Motor neuron (in vitro differentiated cells): ENCODE measurements at regions not wholly inside any gene's neighbourhood (a gene's known extent, or its start where the extent isn't known, plus 50 kb on each side); places are given as distances from the start of the nearest gene placed in this dataset.
"Not testable (repeated sequence)": the region's sequence is repeated elsewhere in the genome, so short reads cannot be mapped to it uniquely, and the experiment has no call there.

Experiments used
- ATAC-seq, 8 experiments: fragments of 200-7000 bp; cut with Tn5 transposase; replicated peaks in 6 of 8; 2 replicates each; pipeline ENCODE4 v1.8.0; 2021; ENCODE audit warnings: mild to moderate bottlenecking in 8 of 8, moderate library complexity in 8 of 8
- H3K27ac ChIP-seq, 2 donors: fragments of 250-450 bp; sonication (Bioruptor Pico); 2 replicates each; pipeline ENCODE4 v1.9.0; 2021; ENCODE audit warnings: antibody characterized with exemption in 2 of 2, mild to moderate bottlenecking in 2 of 2, moderate library complexity in 1 of 2
- H3K4me1 ChIP-seq, 2 donors: fragments of 250-450 bp; sonication (Bioruptor Pico); replicated peaks in 1 of 2; 2 replicates each; pipeline ENCODE4 v1.6.1; 2021; ENCODE audit warnings: antibody characterized with exemption in 2 of 2, mild to moderate bottlenecking in 2 of 2, moderate library complexity in 1 of 2
- H3K4me3 ChIP-seq, 5 donors: fragments of 250-450 bp; sonication (Bioruptor Pico); 2 replicates each; pipeline ENCODE4 v1.9.0; 2021; ENCODE audit warnings: antibody characterized with exemption in 5 of 5, mild to moderate bottlenecking in 5 of 5, moderate library complexity in 4 of 5
- WGBS, 10 experiments: fragments of 450-650 bp; shearing (Covaris generic); methylation state at CpG; one replicate each; pipeline ENCODE4 v1.0.0; 2022; 5-methylcytosine and 5-hydroxymethylcytosine counted together
- in situ Hi-C, 9 experiments: fragments of 400-800 bp; cut with MboI; loops; one replicate each; pipeline ENCODE4 v1.15.0; 2021; ENCODE audit warnings: low sequenced_read_pairs in 9 of 9, low pct_unique_long_range_greater_than_20kb in 2 of 9; ENCODE audit not compliant: unreplicated experiment in 9 of 9

DNA sequence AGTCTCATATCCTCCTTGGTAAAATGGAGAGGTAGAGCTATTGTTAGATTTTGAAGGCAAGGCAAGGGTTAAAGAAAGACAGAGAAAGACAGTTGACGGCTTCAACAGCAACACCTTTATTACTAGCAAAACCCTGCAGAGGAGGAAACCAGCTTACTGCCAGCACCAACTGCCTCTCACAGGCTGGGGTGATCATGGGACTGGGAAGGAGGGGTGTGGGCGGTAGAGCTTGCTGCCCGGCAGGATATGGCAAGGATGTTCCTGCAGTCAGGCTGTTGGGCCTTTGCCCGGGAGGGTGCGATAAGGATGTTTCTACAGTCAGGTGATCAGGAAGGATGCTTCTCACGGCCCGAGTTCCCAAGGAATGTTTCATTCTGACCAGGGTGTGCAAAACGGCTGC lies 310.0 kb downstream of the FOXD4L4 start:
- WGBS, 10 experiments: no CpG with 5 or more reads among the region's 8 CpGs
- H3K4me1 ChIP-seq, in situ Hi-C loops, H3K27ac ChIP-seq, ATAC-seq, H3K4me3 ChIP-seq: not testable (repeated sequence)

DNA sequence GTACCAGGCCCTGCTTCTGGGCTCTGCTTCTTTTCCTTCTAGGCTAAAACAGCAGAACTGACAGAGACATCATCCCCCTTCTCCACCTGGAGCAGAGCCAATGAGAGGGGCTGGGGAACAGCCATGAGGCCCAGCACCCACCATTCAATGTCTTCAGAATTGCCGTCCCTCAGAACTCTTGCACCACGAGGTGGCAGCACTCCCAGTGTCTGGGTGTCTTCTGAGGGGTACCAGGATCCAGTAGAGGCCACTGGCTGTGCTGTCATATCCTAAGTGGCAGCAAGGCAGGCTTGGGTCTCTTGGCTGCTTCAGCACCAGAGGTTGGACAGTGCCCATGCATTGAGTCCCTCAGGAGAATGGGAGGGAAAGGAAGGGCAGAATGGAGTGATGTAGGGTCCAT lies 312.8 kb downstream of the FOXD4L4 start:
- H3K4me3 ChIP-seq, in situ Hi-C loops, H3K4me1 ChIP-seq, H3K27ac ChIP-seq: not testable (repeated sequence)
- no CpG with 5 or more reads among the region's 2 CpGs for WGBS, 10 experiments
- ATAC-seq: peak in 1 of 8 experiments; percentile 52

DNA sequence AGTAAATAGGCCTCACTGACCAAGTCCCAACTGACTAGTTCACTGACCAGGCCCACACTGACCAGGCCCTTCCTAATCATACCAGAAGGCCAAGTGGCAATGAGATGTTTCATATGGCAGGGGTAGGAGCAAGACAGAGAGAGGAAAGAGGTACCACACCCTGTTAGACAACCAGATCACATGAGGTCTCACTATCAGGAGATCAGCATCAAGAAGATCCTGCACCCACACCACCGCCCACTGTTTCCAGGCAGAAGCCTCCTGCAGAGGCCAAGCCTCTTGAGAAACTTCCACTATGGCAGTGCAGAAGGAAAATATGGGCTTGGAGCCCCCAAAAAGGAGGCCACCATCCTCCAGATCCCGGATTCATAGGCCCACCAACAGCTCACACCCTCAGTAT lies 317.8 kb downstream of the FOXD4L4 start:
- H3K4me1 ChIP-seq: not testable (repeated sequence)

DNA sequence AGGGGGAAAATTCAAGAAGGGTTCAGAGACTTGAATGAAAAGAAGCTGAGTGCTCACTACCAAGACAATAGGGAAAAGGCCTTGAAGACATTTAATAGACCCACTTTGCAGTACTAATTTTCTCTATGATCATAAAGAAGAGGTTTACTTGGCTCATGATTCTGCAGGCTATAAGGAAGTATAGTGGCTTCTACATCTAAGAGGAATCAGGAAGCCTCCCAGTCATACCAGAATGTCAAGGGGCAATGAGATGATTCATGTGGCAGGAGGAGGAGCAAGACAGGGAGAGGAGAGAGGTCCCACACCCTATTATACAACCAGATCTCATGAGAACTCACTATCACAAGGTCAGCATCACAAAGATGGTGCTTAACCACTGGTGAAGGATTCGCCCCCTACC lies 323.7 kb downstream of the FOXD4L4 start:
- H3K4me3 ChIP-seq, H3K4me1 ChIP-seq, H3K27ac ChIP-seq, ATAC-seq, in situ Hi-C loops: not testable (repeated sequence)
- WGBS, 10 experiments: no CpG with 5 or more reads among the region's 1 CpG

More for the DNA sequence above, 317.8 kb downstream of the FOXD4L4 start:
- in situ Hi-C loops, H3K4me3 ChIP-seq, H3K27ac ChIP-seq: not testable (repeated sequence)
- ATAC-seq: peak in 2 of 8 experiments; percentile 49 to 80
- no CpG with 5 or more reads among the region's 2 CpGs for WGBS, 10 experiments

DNA sequence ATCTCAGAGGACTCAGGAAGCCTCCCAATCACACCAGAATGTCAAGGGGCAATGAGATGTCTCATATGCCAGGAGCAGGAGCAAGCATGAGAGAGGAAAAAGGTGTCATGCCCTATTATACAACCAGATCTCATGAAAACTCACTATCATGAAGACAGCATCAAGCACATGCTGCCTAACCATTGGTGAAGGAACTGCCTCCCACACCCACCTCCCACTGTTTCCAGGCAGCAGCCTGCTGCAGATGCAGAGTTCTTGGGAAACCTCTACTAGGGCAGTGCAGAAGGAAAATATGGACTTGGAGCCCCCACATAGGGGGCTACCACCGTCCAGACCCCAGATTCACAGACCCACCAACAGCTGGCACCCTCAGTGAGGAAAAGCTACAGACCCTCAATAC lies 326.9 kb downstream of the FOXD4L4 start:
- no CpG with 5 or more reads among the region's 1 CpG for WGBS, 10 experiments
- ATAC-seq, H3K4me3 ChIP-seq, H3K27ac ChIP-seq, in situ Hi-C loops, H3K4me1 ChIP-seq: not testable (repeated sequence)

DNA sequence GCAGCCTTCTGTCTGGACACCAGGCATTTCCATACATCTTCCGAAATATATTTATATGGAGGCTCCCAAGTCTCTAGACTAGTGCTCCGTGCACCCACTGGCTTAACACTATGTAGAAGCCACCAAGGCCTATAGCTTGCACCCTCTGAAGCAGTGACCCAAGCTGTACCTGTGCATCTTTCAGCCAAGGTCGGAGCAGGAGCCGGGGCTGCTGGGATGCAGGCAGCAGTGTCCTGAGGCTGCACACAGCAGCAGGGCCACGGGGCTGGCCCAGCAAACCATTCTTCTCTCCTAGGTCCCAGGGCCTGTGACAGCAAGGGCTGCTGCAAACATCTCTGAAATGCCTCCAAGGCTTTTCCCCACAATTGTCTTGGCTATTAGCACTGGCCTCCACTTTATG lies 328.8 kb downstream of the FOXD4L4 start:
- H3K4me3 ChIP-seq, in situ Hi-C loops, ATAC-seq, H3K27ac ChIP-seq, H3K4me1 ChIP-seq: not testable (repeated sequence)
- WGBS, 10 experiments: no CpG with 5 or more reads among the region's 5 CpGs

DNA sequence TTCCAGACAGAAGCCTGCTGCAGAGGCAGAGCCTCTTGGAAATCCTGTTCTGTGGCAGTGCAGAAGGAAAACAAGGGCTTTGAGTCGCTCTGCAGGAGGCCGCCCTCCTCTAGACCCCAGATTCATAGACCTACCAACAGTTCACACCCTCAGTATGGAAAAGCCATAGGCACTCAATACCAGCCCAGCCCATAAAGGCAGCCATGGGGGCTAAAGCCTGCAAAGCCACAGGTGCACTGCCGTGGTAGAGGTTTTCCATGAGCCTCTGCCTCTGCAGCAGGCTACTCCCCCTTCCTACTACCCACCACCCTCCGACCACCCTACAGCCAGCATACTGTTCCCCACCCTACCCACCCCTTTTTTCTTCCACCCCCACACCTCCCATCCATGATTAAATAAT lies 330.3 kb downstream of the FOXD4L4 start:
- H3K4me3 ChIP-seq, in situ Hi-C loops, ATAC-seq, H3K27ac ChIP-seq, H3K4me1 ChIP-seq: not testable (repeated sequence)
- WGBS, 10 experiments: no CpG with 5 or more reads among the region's 4 CpGs

DNA sequence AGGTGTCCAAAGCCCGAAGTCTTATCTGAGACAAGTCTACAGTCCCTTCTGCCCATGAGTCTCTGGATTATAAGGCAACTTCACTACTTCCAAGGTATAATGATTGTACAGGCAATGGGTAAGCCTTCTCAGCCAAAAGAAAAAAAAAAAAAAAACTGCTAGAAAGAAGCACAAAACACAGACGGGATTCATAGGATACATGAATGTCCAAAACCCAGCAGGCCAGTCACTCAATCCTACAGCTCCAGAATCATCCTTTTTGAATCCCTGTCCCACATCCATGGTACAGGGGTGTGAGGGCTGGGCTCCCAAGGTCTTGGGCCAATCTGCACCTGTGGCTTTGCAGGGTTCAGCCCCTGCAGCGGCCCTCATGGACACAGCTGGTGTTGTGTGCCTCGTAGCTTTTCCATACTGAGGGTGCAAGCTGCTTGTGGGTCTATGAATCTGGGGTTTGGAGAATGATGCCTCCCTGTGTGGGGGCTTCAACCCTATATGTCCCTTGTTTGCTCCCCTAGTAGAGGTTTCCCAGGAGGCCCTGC lies 331.6 kb downstream of the FOXD4L4 start:
- no CpG with 5 or more reads among the region's 4 CpGs for WGBS, 10 experiments
- H3K4me1 ChIP-seq, in situ Hi-C loops, H3K4me3 ChIP-seq, H3K27ac ChIP-seq, ATAC-seq: not testable (repeated sequence)

DNA sequence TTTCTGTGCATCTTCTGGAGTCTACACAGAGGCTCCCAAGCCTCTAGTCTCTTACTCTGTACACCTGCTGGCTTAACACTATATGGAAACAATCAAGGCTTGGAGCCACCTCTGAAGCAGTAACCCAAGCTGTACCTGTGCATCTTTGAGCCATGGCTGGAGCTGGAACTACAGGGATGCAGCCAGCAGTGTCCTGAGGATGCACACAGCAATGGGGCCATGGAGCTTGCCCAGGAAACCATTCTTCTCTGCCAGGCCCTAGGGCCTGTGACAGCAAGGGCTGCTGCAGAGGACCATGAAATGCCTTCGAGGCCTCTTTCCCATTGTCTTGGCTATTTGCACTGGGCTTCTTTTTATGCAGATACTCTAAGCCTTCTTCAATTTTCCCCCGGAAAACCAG lies 332.1 kb downstream of the FOXD4L4 start:
- H3K27ac ChIP-seq, H3K4me1 ChIP-seq, ATAC-seq, H3K4me3 ChIP-seq, in situ Hi-C loops: not testable (repeated sequence)
- no CpG with 5 or more reads among the region's 2 CpGs for WGBS, 10 experiments

DNA sequence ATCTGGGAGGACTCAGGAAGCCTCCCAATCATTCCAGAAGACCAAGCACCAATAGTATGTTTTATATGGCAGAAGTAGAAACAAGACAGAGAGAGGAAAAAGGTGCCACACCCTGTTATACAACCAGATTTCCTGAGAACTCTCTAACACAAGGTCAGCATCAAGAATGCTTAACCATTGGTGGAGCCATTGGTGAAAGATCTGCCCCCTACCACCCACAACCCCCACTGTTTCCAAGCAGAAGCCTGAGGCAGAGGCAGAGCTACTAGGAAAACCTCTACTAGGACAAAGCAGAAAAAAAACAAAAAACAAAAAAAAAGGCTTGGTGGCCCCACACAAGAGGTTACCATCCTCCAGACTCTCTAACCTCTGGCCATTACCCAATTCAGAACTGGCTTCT lies 336.2 kb downstream of the FOXD4L4 start:
- ATAC-seq: peak in 2 of 8 experiments; percentile 20 to 52
- in situ Hi-C loops, H3K4me1 ChIP-seq, H3K27ac ChIP-seq, H3K4me3 ChIP-seq: not testable (repeated sequence)

DNA sequence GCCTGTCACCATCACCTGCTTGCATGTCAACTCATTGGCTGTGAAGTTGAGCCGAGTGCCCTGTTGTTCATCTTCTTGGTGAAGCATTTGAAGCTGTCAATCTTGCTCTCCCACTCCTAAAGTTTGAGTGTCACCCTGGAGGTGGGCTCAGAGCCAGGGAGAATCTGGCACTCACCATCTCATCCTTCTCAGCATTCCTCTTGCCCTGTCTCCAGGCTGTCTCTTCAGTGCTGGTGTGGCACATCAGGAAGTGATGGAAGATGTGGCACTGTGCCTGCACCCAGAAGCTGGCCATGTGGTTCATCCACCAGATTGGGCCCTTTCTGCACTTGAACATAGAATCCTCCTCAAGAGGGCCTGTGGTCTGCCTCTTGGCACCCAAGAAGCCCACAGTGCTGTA lies 345.9 kb downstream of the FOXD4L4 start:
- H3K4me1 ChIP-seq, in situ Hi-C loops, H3K4me3 ChIP-seq, ATAC-seq, H3K27ac ChIP-seq: not testable (repeated sequence)
- WGBS, 10 experiments: no CpG with 5 or more reads among the region's 1 CpG
